Stimulated activated naive CD4-positive, alpha-beta T cell treated with Interleukin-2 at 50 U/mL for 16 hours (primary cell): ENCODE measurements at regions not wholly inside any gene's neighbourhood (a gene's known extent, or its start where the extent isn't known, plus 50 kb on each side); places are given as distances from the start of the nearest gene placed in this dataset.

ENCODE experiments used
- DNase-seq: peaks from one replicate; lab custom pipeline; 2025; lab: John Stamatoyannopoulos, UW

DNA sequence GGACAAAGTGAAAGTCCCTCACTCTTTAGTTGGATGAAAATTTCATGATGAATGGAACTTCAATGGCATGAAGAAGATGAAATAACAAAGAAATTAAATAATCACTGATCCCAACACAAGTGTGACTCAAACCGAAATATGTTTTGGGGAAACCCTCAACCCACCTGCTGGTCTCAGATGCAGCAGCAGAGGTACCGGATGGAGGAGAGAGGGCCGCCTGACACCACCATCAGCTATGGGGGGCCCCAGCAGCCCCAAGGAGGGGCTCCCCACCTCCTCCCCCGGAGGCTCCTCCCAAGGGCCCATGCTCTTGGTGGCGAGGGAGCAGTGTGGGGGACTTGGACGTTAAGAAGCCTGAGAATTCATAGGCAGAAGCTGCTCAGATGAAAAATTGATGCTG, 137.2 kb upstream of the ADARB2 start:
- no peak for DNase-seq

DNA sequence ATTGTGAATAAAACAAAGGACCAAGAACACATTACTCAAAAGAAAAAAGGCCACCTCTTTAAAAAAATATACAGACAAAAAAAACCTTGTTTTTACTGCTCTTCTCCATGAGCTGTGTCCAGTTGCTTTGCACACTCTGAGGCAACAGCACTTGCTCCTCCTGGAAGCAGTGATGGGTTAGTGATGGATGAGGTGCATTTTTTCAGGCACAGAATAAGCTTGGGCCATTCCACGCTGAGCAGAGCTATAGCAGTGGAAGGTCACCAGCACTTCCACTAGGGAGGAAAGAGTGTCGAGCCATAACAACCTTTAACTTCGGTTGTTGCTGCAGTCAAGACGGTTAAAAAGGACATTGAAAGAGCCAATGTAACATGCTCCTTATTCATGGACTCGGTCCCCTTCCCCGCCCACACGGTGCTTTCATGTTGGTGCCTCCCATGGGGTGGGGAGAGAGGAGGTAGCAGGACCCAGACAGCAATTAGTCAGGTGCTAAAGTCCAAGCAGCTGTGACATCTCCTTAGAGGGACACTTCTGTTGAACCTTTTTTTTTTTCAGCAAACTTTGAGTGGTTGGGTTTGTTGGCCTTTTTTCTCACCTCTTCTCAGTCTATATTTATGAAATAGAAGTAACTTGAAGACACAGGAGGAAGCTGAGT, 136.5 kb upstream of the ADARB2 start:
- DNase-seq, result no peak

DNA sequence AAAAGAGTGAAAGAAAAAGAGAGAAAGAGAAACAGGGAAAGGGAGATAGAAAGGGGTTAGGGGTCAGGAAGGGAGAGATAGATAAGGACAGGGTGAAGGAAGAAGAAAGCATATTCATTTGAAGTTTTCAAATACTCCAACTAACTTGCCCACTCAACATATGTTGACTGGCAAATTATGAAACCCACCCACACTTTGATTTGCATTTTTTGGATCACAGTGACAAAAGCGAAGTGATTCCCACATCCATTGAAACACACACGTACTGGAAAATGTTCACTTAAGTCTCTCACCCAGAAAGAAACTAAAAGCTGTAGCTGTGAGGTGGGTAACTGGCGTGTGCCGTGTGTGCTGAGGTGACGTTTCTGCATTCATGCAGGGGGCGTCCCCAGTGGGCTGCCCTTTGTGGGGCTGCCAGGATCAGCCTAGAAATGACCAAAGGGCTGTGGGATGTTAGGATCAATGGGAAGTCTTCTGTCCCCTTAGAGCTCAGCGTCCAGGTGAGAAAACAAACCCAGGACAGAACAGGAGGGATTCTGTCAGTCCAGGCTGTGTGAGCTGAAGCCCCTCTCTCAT, 134.9 kb upstream of the ADARB2 start:
- no peak for DNase-seq

DNA sequence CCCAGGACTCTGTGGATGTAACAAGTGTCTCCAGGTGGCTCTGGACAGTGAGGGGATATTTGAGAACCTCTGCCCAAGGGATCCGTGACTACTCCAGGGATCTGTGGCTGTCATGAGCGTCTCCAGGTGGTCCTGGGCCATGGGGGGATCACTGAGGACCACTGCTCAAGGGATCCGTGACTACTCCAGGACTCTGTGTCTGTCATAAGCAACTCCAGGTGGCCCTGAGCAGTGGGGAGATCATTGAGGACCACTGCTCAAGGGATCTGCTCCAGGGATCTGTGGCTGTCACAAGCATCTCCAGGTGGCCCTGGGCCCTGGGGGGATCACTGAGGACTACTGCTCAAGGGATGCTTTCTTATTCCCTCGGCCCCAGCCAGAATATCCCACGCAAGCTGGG, 133.2 kb upstream of the ADARB2 start:
- no peak for DNase-seq

DNA sequence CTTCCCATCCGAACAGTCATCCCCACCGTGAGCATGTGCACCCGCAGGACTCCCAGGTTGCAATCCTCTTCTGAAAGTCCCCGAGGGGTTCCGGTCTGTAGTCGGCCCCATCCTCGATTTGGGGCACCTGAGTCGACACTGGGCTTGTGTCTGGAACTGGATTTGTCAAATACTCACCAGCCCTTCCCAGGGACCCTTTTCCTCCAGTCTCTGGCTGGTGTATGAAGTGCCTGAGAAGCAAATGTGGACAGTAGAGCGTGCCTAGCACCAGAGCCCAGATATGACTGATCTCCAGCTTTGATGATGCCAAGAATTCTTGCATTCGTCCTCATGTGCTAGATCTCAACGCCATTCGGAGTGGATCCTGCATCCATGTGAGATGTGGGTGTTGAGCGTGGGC, 132.5 kb upstream of the ADARB2 start:
- DNase-seq, result no peak

DNA sequence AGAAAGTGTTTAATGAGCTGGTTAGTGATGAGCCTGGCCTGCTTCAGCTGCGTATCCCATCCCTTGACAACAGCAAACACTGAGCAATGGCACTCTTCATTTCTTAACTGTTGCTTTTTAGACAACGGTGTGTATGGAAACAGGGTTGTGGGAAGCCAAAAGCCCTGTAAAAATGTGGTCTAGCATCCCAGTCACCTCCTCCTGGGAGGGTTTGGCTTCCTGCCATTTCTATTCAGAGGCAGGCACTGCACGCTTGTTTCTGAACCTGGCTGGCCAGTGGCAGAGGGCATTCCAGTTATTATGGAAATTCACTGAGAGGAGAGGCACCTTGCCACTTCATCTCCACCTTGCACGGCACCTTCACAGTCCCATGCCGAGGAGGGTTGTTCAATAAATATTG, 123.0 kb upstream of the ADARB2 start:
- DNase-seq, result no peak

DNA sequence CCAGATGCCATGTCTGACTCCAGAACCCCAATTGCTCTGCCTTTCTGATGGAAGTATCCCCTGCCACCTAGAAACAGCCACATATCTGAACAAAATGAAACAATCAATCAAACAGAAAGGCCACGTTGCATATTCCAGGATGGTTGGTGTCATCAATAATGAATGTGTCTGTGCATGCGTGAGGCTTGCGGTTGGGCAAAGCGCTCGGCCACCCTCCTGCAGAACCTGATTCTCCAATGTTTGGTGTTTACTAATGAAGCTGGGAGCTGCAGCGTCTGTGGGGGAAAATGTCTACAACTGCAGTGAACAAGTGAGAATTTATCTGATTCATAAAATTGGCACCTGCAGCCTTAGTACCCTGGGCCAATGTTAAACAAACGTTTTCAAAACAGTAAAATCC, 121.2 kb upstream of the ADARB2 start:
- no peak for DNase-seq

DNA sequence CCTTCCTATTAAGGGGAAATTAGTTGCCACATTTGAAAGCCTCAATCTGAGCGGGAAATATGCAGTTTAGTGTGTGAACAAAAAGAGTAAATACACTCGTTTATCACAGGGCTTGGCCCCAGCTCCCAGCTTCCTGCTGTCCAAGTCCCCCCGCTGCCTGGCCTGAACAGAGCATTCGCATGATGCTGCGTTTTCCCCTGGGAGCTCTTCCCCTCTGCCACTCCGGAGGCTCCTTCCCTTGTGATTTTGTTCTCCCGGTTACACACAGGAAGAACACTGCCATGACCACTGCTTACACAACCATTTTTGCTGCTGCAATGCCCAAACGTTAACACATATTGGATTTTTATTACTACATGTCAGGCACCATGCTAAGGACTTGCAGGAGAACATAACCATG, 120.7 kb upstream of the ADARB2 start:
- DNase-seq, result no peak

DNA sequence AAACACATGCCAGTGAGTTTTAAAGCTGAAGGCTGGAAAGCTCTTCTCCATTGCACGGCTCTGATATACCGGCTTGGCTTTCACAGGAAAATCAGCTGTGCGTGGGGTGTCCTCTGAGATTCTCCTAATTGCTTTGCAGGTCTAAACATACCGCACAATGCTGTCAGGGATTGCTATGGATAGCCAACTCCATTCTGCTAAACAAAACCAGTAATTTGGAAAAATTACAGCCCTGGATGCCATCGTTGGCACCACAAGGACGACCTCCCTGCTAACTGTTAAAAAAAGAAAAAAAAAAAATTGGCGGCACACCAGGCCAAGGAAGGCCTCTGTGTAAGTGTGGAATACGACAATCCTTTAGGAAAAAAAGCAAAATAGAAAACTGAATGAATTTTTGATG, 118.6 kb upstream of the ADARB2 start:
- no peak for DNase-seq

DNA sequence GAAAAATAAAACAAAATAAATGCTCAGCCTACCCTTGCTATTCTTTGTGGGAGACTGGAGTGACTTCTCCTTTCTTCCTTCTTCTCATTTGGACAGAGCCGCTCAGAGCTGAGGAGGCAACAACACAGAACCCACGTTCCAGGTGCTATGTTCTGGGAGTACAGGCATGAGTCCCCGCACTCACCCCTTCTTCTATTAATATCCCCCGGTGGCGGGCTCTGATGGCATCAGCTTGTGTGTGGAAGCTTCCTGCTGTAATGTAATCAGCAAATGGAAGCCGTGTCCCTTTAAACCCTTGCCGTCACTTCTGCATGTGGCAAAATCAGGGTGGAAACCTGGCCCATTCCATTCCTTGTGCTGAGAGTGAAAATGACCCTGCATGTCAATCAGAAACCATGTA, 116.9 kb upstream of the ADARB2 start:
- no peak for DNase-seq

DNA sequence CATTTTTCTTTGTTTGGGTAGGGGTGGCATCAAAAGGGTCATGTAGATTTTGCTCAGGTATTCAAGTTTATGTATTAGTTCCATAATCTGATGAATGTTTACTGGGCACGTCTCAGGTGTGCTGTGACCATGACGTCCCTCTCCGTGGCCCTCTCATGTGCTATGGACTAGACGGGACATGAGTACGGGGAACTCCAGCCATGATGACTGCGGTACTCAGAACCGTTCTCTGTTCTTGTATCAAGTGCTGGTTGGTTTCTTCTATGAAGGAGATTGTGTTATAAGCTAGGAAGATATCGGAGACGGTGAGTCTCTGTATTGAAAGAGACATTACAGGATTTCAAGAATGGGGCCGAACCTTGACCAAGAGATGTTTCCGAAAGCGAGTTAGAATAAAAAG, 116.5 kb upstream of the ADARB2 start:
- no peak for DNase-seq

DNA sequence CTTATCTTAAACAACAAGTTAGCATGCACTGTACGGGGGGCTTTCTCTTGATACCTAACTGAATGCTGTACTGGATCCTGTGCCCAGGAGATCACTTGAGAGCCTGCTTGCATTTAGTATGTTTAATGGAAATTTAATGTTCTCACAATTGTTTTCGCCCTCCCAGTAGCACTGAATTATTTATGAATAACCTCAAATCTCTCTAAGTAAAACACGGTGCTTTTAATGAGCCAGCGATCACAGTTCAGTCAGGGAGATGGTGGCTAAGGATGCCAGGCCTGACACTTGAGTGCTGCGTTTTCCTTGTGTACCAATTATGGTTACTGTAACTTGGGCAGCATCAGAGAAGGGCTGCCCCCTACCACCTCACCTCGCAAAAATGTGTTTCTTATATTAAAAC, 115.5 kb upstream of the ADARB2 start:
- DNase-seq, result no peak

DNA sequence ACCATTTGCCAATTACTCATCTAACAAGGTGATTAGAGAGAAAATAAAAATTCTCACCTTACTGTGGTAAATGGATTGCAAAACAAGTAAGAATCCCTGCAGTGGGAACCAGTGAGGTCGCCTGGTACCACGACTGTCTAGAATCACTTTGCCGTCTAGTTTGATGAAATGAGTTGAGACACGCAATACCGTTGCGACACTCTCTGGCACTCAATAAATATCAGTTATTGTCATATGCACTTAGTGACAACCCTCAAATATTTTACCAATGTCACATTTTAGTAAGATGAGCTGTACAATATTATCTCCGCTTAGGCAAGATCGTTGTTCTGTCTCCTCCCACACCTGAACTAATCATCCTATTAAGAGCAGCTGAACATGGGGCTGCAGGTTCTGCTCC, 114.4 kb upstream of the ADARB2 start:
- DNase-seq, result no peak

DNA sequence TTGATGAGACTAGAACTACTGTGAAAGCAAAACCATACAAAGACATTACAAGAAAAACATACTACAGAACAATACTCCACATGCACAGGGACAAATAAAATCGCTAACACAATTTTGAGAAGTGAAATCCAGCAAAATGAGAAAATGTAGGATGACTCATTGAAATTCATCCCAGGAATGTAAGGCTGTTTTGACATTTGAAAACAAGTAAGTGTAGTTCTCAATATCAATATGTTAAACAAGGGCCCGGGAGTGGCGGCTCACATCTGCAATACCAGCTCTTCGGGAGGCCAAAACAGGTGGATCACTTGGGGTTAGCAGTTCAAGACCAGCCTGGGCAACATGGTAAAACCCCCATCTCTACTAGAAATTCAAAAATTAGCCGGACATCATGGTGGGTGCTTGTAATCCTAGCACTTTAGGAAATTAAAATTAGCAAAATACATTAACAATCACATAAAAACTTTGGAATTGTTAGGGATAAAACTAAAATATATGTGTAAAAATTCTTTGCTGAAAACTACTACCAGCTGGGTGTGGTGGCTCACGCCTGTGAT, 113.7 kb upstream of the ADARB2 start:
- no peak for DNase-seq

DNA sequence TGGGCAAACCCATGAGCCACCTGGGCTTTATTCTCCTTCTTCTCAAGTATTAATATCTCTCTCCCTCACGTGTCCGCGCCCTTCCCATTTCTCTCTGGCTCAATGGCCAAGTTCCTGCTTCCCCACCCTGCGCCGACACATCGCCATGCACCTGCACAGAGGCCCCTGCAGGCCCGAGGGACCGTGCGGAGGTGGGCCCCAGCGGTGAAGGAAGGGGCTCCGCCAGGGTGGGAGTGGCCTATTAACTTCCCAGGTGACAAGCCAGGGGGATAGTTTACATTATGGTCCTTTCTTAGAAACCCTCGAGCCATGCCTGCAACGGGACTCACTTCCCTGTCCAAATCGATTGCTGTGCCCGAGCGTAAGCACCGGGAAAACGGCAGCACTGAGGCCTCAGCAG, 110.0 kb upstream of the ADARB2 start:
- no peak for DNase-seq

DNA sequence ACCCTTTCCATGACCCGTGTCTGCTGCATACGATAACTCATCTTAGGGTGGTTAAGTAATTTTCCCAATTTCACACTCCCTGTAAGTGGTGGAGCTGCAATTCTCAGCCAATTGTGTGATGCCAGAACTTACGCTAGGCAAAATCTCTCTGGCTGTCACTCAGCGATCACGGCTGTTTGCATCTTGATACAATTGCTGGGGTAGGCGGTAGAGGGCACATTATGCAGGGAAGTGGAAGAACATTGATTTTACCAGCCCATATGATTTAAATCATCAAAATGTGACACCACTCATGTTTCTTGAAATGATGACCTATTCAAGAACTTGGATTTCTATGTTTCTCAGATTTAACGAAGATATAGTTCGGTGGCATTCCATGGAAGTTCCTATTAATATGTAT, 108.7 kb upstream of the ADARB2 start:
- no peak for DNase-seq

DNA sequence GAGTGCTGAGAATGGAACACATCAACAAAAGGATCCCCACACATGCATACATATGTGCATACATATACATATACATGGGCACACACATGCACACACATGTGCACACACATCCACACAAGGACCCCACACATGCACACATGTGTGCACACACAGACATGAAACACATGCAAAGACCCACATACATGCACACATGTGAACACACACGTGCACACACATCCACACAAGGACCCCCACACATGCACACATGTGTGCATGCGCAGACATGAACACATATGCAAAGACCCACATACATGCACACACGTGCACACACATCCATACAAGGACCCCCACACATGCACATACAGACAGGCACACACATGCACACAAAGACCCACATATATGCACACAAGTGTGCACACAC, 104.4 kb upstream of the ADARB2 start:
- DNase-seq, result no peak

DNA sequence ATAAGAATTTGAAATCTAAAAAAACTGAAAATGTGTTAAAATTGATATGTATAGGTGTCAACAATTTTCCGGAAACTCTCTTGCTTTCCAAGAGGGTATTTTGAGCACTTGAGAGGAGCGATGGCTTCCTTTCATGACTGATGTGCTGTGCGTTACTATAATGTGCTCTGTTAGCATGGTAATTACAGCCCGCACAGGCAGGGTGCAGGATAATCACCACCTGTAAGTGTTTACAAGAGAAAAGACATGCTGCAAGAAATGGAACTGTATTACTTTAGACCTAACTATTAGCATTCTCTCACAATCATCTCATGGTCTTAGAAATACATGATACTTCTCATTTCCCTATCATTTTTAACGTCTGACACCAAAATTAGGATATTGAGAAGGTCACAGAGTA, 92.4 kb upstream of the ADARB2 start:
- no peak for DNase-seq

DNA sequence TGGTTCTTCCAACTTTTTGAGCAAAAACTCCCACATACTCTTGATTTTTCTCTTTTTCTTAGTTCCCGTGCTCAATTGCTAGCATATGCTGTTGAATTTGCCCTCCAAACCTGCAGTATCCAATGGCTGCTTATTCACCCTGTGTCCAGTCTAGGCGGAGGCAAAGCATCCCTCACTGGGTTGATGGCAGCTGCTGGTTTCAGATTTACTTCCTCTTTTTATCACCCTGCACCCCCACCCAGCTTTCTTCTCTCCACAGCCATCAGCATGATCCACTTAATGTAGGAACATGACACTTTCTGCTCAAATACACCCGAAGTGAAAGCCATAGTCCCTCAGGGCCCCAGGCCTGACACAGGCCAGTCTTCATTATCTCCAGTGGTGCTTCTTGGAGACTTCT, 87.6 kb upstream of the ADARB2 start:
- DNase-seq, result no peak

DNA sequence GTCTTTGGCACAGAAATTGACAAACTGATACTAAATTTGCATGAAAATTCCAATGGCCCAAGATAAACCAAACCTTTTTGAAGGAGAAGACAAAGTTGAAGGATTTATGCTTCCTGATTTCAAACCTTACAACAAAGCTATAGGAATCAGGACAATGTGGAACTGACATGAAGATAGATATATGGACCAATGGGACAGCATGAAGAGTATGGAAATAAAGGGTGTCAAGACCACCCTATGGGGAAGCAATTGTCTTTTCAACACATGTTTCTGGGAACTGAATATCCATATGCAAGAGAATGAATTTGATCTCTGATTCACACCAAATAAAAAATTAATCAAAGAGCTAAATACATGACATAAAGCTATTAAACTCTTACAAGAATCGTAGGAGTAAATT, 77.2 kb upstream of the ADARB2 start:
- DNase-seq, result no peak

DNA sequence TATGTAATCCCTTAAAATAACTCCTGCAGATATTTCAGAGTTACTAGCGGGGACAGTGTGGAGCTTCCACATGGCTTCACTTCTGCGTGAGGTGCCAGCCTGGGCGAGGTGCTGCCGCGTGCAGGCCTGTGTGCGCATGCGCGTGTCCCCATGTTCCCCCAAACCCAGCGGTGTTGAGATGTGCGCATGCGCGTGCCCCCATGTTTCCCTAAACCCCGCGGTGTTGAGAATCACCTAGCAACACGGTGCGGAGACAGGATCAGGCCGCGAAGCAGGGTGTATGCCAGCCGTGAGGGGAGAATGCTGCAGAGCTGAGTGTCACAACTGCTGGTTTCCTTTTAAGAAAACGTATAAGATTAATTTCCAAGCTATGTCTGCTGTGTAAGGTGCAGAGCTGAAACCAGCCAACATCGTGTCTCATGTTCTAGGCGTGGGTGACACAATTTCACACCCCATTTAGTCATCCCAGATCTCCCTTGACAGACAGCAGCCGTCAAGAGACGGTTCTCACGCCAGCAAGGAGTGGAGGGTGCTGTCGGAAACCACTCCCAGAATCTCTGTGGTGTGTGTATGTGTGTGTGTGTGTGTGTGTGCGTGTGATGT, 71.9 kb upstream of the ADARB2 start:
- DNase-seq, result no peak

DNA sequence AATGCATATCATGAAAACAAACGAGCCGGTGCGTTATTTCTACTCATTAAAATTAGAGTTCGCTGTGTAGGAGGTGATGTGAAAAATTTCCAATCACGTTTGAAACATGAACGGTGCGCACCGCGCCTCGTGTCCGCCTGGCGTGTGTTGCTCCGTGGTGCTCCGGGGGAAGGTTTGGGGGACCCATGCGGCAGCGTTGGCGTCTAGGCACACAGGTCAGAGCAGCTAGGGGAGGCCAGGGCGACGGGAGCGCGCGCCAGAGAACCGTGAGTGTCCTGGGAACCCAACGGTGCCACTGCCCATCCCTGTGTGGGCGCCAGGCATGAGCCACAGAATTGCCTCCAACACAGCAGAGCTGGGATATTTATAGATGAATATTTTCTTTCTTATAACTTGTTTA, 70.6 kb upstream of the ADARB2 start:
- DNase-seq, result no peak

DNA sequence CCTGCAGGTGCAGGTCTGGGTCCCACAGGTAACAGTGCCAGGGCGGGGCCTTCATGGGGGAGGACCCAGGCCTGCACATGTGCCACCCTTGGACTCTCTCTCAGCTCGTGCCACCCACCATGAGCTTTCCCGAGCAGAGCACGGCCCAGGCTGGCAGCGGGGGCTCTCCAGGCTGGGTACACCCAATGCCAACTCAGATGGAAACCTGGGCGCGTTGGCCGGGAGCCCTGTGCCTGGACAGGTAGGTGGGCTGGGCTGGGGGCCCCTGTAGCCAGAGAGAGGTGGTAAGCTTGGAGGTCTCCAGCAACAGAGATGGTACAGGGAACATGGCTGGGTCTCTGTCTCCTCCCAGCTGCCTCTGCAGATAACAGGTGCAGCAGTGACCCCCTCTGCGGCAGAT, 69.9 kb upstream of the ADARB2 start:
- no peak for DNase-seq

DNA sequence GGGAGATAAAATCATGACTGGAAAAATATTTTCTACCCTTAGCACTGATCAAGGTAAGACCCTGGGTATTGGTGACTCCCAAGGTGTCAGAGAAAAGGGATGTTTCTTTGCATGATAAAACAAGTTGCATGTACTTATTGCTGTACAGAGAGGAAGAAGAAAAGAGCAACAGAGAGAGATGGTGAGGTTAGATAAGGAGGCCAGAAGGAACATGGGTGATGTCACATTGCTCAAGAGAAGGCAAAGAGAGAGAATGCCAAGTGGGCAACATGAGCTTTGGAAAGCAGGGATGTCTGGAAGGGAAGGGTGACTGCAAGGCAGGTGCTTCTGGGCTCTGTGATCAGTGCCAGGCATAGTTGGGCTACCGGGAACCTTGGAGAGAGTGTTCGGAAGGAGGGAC, 65.1 kb upstream of the ADARB2 start:
- no peak for DNase-seq
